ENCODE measurements at regions not wholly inside any gene's neighbourhood (a gene's known extent, or its start where the extent isn't known, plus 50 kb on each side); places are given as distances from the start of the nearest gene placed in this dataset.

- H3K4me3 ChIP-seq, result no peak overlapping the region
- no peaks in the 10 kb centered on the region for H3K36me3 ChIP-seq (ENCODE audit: low read depth)
- peak; percentile 13 for ATAC-seq
- peaks cover 4% of the 10 kb centered on the region for H3K4me1 ChIP-seq (ENCODE audit: low read depth)
- no peaks in the 10 kb centered on the region for H3K9me3 ChIP-seq
- TF ChIP-seq, protein P1, sequence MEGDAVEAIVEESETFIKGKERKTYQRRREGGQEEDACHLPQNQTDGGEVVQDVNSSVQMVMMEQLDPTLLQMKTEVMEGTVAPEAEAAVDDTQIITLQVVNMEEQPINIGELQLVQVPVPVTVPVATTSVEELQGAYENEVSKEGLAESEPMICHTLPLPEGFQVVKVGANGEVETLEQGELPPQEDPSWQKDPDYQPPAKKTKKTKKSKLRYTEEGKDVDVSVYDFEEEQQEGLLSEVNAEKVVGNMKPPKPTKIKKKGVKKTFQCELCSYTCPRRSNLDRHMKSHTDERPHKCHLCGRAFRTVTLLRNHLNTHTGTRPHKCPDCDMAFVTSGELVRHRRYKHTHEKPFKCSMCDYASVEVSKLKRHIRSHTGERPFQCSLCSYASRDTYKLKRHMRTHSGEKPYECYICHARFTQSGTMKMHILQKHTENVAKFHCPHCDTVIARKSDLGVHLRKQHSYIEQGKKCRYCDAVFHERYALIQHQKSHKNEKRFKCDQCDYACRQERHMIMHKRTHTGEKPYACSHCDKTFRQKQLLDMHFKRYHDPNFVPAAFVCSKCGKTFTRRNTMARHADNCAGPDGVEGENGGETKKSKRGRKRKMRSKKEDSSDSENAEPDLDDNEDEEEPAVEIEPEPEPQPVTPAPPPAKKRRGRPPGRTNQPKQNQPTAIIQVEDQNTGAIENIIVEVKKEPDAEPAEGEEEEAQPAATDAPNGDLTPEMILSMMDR (IDR thresholded peaks at IDR 0.05), result no peak
- intact Hi-C loops (cut with DNase I, micrococcal nuclease), result no loop called here
- DNase-seq, result peak in 1 of 3 donors; percentile 30
Measured at GRCh38 chr13:23984546-23984945, 87.2 kb upstream of the C1QTNF9B start.

- H3K4me3 ChIP-seq, result no peak overlapping the region
- no peak for DNase-seq
- peaks cover under 1% of the 10 kb centered on the region for H3K4me1 ChIP-seq (ENCODE audit: low read depth)
- no peaks in the 10 kb centered on the region for H3K9me3 ChIP-seq
- H3K36me3 ChIP-seq (ENCODE audit: low read depth), result no peaks in the 10 kb centered on the region
- peak; percentile 74 for ATAC-seq
- TF ChIP-seq, protein P1 (IDR thresholded peaks at IDR 0.05), result no peak
- intact Hi-C loops (cut with DNase I, micrococcal nuclease), result no loop called here
Measured at GRCh38 chr13:23985060-23985459, 87.8 kb upstream of the C1QTNF9B start.

- no peak for ATAC-seq
- no peak for DNase-seq
- Histone ChIP-seq H3K9me3 (no peaks in the 10 kb centered on the region), H3K4me3 (no peak overlapping the region), H3K36me3 (ENCODE audit: low read depth) (no peaks in the 10 kb centered on the region), H3K4me1 (ENCODE audit: low read depth) (peaks cover 8% of the 10 kb centered on the region)
- intact Hi-C loops (cut with DNase I, micrococcal nuclease), result no loop called here
- TF ChIP-seq, protein P1 (IDR thresholded peaks at IDR 0.05), result no peak
Measured at GRCh38 chr13:23985839-23986238, 88.5 kb upstream of the C1QTNF9B start.

DNA sequence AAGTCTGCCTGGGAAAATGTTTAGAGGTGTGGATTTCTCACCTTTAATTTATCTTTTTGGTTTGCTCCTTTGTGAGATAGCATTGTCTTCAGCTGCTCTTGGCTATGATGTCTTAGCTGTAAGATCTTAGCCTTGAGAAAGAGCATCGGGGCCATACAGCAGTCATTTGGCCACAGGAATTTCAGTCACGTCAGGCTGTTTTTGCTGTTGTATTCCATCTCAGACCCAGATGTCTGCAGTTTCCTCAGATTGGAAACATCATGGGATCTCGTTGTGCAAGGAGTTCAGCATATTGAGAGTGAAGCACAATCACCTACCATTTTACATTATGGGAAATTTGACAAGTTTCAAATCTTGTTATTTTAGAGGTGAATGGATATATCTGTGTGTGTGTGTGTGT is 89.3 kb upstream of the C1QTNF9B start:
- ATAC-seq, result no peak
- intact Hi-C loops (cut with DNase I, micrococcal nuclease), result no loop called here
- peaks cover 13% of the 10 kb centered on the region for H3K4me1 ChIP-seq (ENCODE audit: low read depth)
- TF ChIP-seq, protein P1 (IDR thresholded peaks at IDR 0.05), result no peak
- H3K4me3 ChIP-seq, result no peak overlapping the region
- H3K9me3 ChIP-seq, result no peaks in the 10 kb centered on the region
- no peak for DNase-seq
- no peaks in the 10 kb centered on the region for H3K36me3 ChIP-seq (ENCODE audit: low read depth)

DNA sequence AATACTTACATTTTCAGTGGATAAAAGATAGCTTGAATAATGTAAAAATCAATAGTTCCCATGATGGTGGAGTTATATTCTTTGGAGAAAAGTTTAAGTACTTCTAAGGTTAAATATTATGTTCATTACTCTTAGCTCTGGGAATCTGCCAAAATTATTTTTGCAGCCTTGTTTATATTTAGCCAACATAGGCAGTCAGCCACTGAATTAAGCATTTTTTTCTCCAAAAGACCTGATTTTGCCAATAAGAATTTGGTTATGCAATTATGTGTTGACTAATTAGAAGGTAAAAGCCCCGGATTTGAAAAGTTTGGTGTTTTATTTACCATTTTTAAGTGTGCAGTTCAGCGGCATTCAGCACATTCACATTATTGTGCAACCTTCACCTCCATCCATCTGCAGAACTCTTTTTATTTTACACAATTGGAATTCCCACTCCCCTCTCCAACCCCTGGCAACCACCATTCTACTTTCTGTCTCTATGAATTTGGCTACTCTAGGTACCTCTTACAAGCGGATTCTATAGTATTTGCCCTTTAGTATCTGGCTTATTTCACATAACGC is 90.1 kb upstream of the C1QTNF9B start:
- DNase-seq, result no peak
- TF ChIP-seq, protein P1 (IDR thresholded peaks at IDR 0.05), result no peak
- Histone ChIP-seq H3K4me3 (no peak overlapping the region), H3K9me3 (no peaks in the 10 kb centered on the region), H3K36me3 (ENCODE audit: low read depth) (no peaks in the 10 kb centered on the region), H3K4me1 (ENCODE audit: low read depth) (peaks cover 13% of the 10 kb centered on the region)
- intact Hi-C loops (cut with DNase I, micrococcal nuclease), result no loop called here
- no peak for ATAC-seq

Data from mucosa of descending colon (tissue), 3 donors.